Endothelial cell of umbilical vein (primary cell): ENCODE measurements at regions not wholly inside any gene's neighbourhood (a gene's known extent, or its start where the extent isn't known, plus 50 kb on each side); places are given as distances from the start of the nearest gene placed in this dataset.

ENCODE experiments used
- BruUV-seq: library from RNA; stranded (reverse); fragments of 400-500 nt; replicated peaks from 2 replicates; lab custom pipeline; 2021; lab: Mats Ljungman, UMichigan
- CTCF ChIA-PET: fragments of 300-600, 350-600 bp; sonication (Branson Sonifier 250); formaldehyde crosslinking; loops from one replicate; lab custom pipeline; 2021; ENCODE audit warnings: antibody characterized with exemption, inconsistent platforms; lab: Charles Lee
- POLR2A ChIA-PET: fragments of 300-600, 350-600 bp; sonication (Branson Sonifier 250); formaldehyde crosslinking; loops from one replicate; lab custom pipeline; 2021; ENCODE audit warnings: antibody characterized with exemption, inconsistent platforms; lab: Charles Lee
- DNase-seq: peaks from one replicate; pipeline ENCODE4 v3.0.0-alpha.2; 2011; ENCODE audit warnings: low read depth, low spot score
- FAIRE-seq: peaks from 2 replicates; lab custom pipeline; 2011; peaks lifted over from hg19 to GRCh38; lab: Jason Lieb, UNC
- H2AFZ ChIP-seq: 2 replicates; pipeline ENCODE4 v1.6.0; 2012; ENCODE audit warnings: low read depth, low read length, control low read depth, inconsistent platforms
- H3K27ac ChIP-seq: 2 replicates; pipeline ENCODE4 v1.5.1; 2011; ENCODE audit warnings: low read depth, mild to moderate bottlenecking, control low read depth, low read length, moderate library complexity; ENCODE audit not compliant: insufficient read depth
- H3K27me3 ChIP-seq, 2 experiments: 2 replicates each; pipeline versions ENCODE4 v1.6.0 to v1.6.1; 2011; ENCODE audit warnings: low read length in 2 of 2, mixed read lengths in 1 of 2; ENCODE audit not compliant: control insufficient read depth in 2 of 2, insufficient read depth in 2 of 2
- H3K36me3 ChIP-seq, 2 experiments: 2 replicates in 1 of 2; 3 replicates in 1 of 2; pipeline ENCODE4 v1.5.1; 2011; ENCODE audit warnings: low read length in 2 of 2, mild to moderate bottlenecking in 1 of 2, moderate library complexity in 1 of 2; ENCODE audit not compliant: control insufficient read depth in 2 of 2, insufficient read depth in 2 of 2; ENCODE audit errors: extremely low read depth in 1 of 2
- H3K4me1 ChIP-seq: 3 replicates; pipeline ENCODE4 v1.5.1; 2011; ENCODE audit warnings: mild to moderate bottlenecking, low read length; ENCODE audit not compliant: control insufficient read depth, insufficient read depth; ENCODE audit errors: extremely low read depth
- H3K4me2 ChIP-seq: 2 replicates; pipeline ENCODE4 v1.6.1; 2011; ENCODE audit warnings: low read length, control low read depth, mixed read lengths; ENCODE audit not compliant: insufficient read depth
- H3K4me3 ChIP-seq, 3 experiments: fragments of 200-600 bp in 1 of 3; sonication (generic), shearing (Covaris generic) in 1 of 3; replicated peaks in 1 of 3; 2 replicates each; pipeline ENCODE4 v1.5.1; 2011 to 2016; ENCODE audit warnings: control low read depth in 3 of 3, low read length in 3 of 3, mild to moderate bottlenecking in 2 of 3, inconsistent platforms in 1 of 3, low read depth in 1 of 3, moderate library complexity in 1 of 3; ENCODE audit not compliant: insufficient read depth in 1 of 3
- H3K79me2 ChIP-seq: 2 replicates; pipeline ENCODE4 v1.6.0; 2012; ENCODE audit warnings: low read length, inconsistent platforms; ENCODE audit not compliant: control insufficient read depth, insufficient read depth
- H3K9ac ChIP-seq: replicated peaks from 2 replicates; pipeline ENCODE3; 2011; ENCODE audit warnings: low read length, control low read depth; ENCODE audit not compliant: insufficient read depth; ENCODE audit errors: extremely low read depth
- H3K9me1 ChIP-seq: replicated peaks from 3 replicates; pipeline ENCODE4 v1.6.0; 2011; ENCODE audit warnings: mild to moderate bottlenecking, low read length; ENCODE audit not compliant: control insufficient read depth, insufficient read depth; ENCODE audit errors: extremely low read depth
- H3K9me3 ChIP-seq: replicated peaks from 2 replicates; pipeline ENCODE4 v1.5.1; 2012; ENCODE audit warnings: low read length, inconsistent platforms; ENCODE audit not compliant: control insufficient read depth, insufficient read depth
- H4K20me1 ChIP-seq: replicated peaks from 2 replicates; pipeline ENCODE3; 2011; ENCODE audit warnings: mild to moderate bottlenecking, low read length; ENCODE audit not compliant: control insufficient read depth, insufficient read depth; ENCODE audit errors: extremely low read depth
- EZH2 ChIP-seq: IDR thresholded peaks from 2 replicates; pipeline ENCODE4 v1.6.1; 2012; ENCODE audit warnings: borderline replicate concordance, low read depth, mild to moderate bottlenecking, moderate library complexity, low read length, inconsistent platforms; ENCODE audit not compliant: severe bottlenecking
- FOS ChIP-seq: IDR thresholded peaks from 2 replicates; pipeline ENCODE4 v1.6.1; 2011; ENCODE audit warnings: mild to moderate bottlenecking, low read length, moderate library complexity, borderline replicate concordance; ENCODE audit not compliant: insufficient read depth
- GATA2 ChIP-seq: IDR thresholded peaks from 2 replicates; pipeline ENCODE4 v1.7.0; 2011; ENCODE audit warnings: low read depth, mild to moderate bottlenecking, moderate library complexity, mixed read lengths, low read length; ENCODE audit not compliant: insufficient read length, insufficient read depth
- JUN ChIP-seq: IDR thresholded peaks from 2 replicates; pipeline ENCODE4 v1.6.1; 2011; ENCODE audit warnings: borderline replicate concordance, low read depth; ENCODE audit not compliant: insufficient read length, insufficient read depth
- MAX ChIP-seq: IDR thresholded peaks from 2 replicates; pipeline ENCODE4 v1.6.1; 2011; ENCODE audit not compliant: insufficient read depth, insufficient read length
- MYC ChIP-seq: IDR thresholded peaks from one replicate; pipeline ENCODE4 v1.6.1; 2011; ENCODE audit warnings: mild to moderate bottlenecking, low read depth, low read length
- POLR2A ChIP-seq: IDR thresholded peaks from 2 replicates; pipeline ENCODE4 v1.6.1; 2012; ENCODE audit warnings: low read depth, mild to moderate bottlenecking, control low read depth, low read length
- POLR2AphosphoS5 ChIP-seq: IDR thresholded peaks from 2 replicates; pipeline ENCODE4 v1.6.1; 2012; ENCODE audit warnings: low read depth, mild to moderate bottlenecking, control low read depth, low read length, moderate library complexity; ENCODE audit not compliant: insufficient read depth
- dilution Hi-C: fragments of 300-500 bp; cut with MboI; formaldehyde crosslinking; loops from one replicate; pipeline ENCODE4 v1.15.0; 2019; ENCODE audit warnings: low sequenced_read_pairs; ENCODE audit not compliant: extremely low pct_ligation_motif_present
- intact Hi-C: fragments of 100-400 bp; cut with micrococcal nuclease; formaldehyde crosslinking; loops from one replicate; pipeline ENCODE4 v1.10.0; 2022
- TF ChIP-seq, protein P1 (sequence below), 2 donors: IDR thresholded peaks; 1 replicate in 1 of 2; 2 replicates in 1 of 2; pipeline ENCODE4 v1.5.1; 2011; ENCODE audit warnings: low read length in 2 of 2, mild to moderate bottlenecking in 2 of 2, moderate library complexity in 2 of 2, control low read depth in 1 of 2, inconsistent platforms in 1 of 2, low read depth in 1 of 2; ENCODE audit not compliant: insufficient read depth in 1 of 2; ENCODE audit errors: extremely low read depth in 1 of 2

- Histone ChIP-seq H3K4me3 (no peak overlapping the region), H3K4me2 (no peak overlapping the region), H3K4me1 (no peaks in the 10 kb centered on the region), H3K36me3 (no peaks in the 10 kb centered on the region), H4K20me1 (no peaks in the 10 kb centered on the region), H3K79me2 (no peaks in the 10 kb centered on the region), H3K9me3 (no peaks in the 10 kb centered on the region), H3K9me1 (no peaks in the 10 kb centered on the region), H2AFZ (no peak overlapping the region), H3K27me3 (no peaks in the 10 kb centered on the region), H3K27ac (no peak overlapping the region), H3K9ac (no peak overlapping the region)
- FAIRE-seq (no peak), DNase-seq (no peak)
- no peak for TF ChIP-seq POLR2AphosphoS5
- TF ChIP-seq MYC = no peak
- TF ChIP-seq, protein P1, sequence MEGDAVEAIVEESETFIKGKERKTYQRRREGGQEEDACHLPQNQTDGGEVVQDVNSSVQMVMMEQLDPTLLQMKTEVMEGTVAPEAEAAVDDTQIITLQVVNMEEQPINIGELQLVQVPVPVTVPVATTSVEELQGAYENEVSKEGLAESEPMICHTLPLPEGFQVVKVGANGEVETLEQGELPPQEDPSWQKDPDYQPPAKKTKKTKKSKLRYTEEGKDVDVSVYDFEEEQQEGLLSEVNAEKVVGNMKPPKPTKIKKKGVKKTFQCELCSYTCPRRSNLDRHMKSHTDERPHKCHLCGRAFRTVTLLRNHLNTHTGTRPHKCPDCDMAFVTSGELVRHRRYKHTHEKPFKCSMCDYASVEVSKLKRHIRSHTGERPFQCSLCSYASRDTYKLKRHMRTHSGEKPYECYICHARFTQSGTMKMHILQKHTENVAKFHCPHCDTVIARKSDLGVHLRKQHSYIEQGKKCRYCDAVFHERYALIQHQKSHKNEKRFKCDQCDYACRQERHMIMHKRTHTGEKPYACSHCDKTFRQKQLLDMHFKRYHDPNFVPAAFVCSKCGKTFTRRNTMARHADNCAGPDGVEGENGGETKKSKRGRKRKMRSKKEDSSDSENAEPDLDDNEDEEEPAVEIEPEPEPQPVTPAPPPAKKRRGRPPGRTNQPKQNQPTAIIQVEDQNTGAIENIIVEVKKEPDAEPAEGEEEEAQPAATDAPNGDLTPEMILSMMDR (IDR thresholded peaks at IDR 0.05; ENCODE audit: extremely low read depth in 1 of 2, insufficient read depth in 1 of 2, low read depth in 1 of 2, low read length in 2 of 2) = no peak
- TF ChIP-seq EZH2 = no peak
- TF ChIP-seq GATA2 = no peak
- no peak for TF ChIP-seq FOS
- TF ChIP-seq POLR2A = no peak
- TF ChIP-seq JUN = no peak
- TF ChIP-seq MAX = no peak
- dilution Hi-C loops (no loop called here), intact Hi-C loops (no loop called here)
- ChIA-PET CTCF (no interaction called here), POLR2A (no interaction called here)
- BruUV-seq = no TSS peak
Measured at GRCh38 chrX:117843749-117844148, 272.9 kb downstream of the KLHL13 start.
